GM12878 (cell line): ENCODE measurements at regions not wholly inside any gene's neighbourhood (a gene's known extent, or its start where the extent isn't known, plus 50 kb on each side); places are given as distances from the start of the nearest gene placed in this dataset.

Source experiments
- ATAC-seq: fragments of 200-7000 bp; cut with Tn5 transposase; 3 replicates; pipeline ENCODE4 v1.9.1; 2020; ENCODE audit warnings: mild to moderate bottlenecking, moderate library complexity
- BruUV-seq: library from RNA; stranded (reverse); fragments of 400-500 nt; replicated peaks from 2 replicates; lab custom pipeline; 2021; lab: Mats Ljungman, UMichigan
- CTCF ChIA-PET: fragments of 300-600 bp; sonication (Branson Sonifier 250); formaldehyde crosslinking; extraction: SDS; loops from one replicate; lab custom pipeline; 2021; ENCODE audit warnings: inconsistent platforms; lab: Yijun Ruan, JAX
- POLR2A ChIA-PET: fragments of 350-600 bp; formaldehyde crosslinking; extraction: SDS; loops from one replicate; lab custom pipeline; 2021; ENCODE audit warnings: inconsistent platforms; lab: Charles Lee
- RAD21 ChIA-PET: fragments of 300-600 bp; sonication (Branson Sonifier 250); formaldehyde crosslinking; loops from one replicate; lab custom pipeline; 2023; ENCODE audit warnings: antibody characterized with exemption; ENCODE audit not compliant: unreplicated experiment; lab: Charles Lee
- SMC1A ChIA-PET: fragments of 300-600 bp; sonication (Branson Sonifier 250); formaldehyde crosslinking; loops from one replicate; lab custom pipeline; 2023; ENCODE audit not compliant: unreplicated experiment, uncharacterized antibody; lab: Charles Lee
- DNase-seq: peaks from one replicate; pipeline ENCODE4 v3.0.0-alpha.2; 2011; ENCODE audit warnings: low read depth, low spot score
- FAIRE-seq: peaks from 3 replicates; lab custom pipeline; 2011; peaks lifted over from hg19 to GRCh38; lab: Jason Lieb, UNC
- H2AFZ ChIP-seq: 2 replicates; pipeline ENCODE4 v1.6.0; 2011; ENCODE audit warnings: low read depth, low read length, control low read depth; ENCODE audit not compliant: control insufficient read depth
- H3K27ac ChIP-seq: 2 replicates; pipeline ENCODE4 v1.5.1; 2011; ENCODE audit warnings: control low read depth; ENCODE audit not compliant: control insufficient read depth, insufficient read depth
- H3K27me3 ChIP-seq, 2 experiments: replicated peaks in 1 of 2; 2 replicates each; pipeline versions ENCODE4 v1.6.0 to v1.6.1; 2011; ENCODE audit warnings: low read length in 1 of 2; ENCODE audit not compliant: control insufficient read depth in 2 of 2, insufficient read depth in 2 of 2
- H3K36me3 ChIP-seq, 2 experiments: 2 replicates each; pipeline ENCODE4 v1.5.1; 2011; ENCODE audit warnings: low read length in 1 of 2; ENCODE audit not compliant: control insufficient read depth in 2 of 2, insufficient read depth in 2 of 2
- H3K4me1 ChIP-seq: 2 replicates; pipeline ENCODE4 v1.6.1; 2011; ENCODE audit warnings: mild to moderate bottlenecking, low read length, moderate library complexity, mixed read lengths; ENCODE audit not compliant: control insufficient read depth, insufficient read depth
- H3K4me2 ChIP-seq: 2 replicates; pipeline ENCODE4 v1.6.0; 2011; ENCODE audit warnings: control low read depth; ENCODE audit not compliant: control insufficient read depth, insufficient read depth
- H3K4me3 ChIP-seq: fragments of 200-600 bp; sonication (generic); 2 replicates; pipeline ENCODE4 v1.5.1; 2016
- H3K79me2 ChIP-seq: 2 replicates; pipeline ENCODE4 v1.6.0; 2011; ENCODE audit warnings: low read length; ENCODE audit not compliant: control insufficient read depth, insufficient read depth
- H3K9ac ChIP-seq: 2 replicates; pipeline ENCODE4 v1.8.0; 2011; ENCODE audit warnings: low read length, control low read depth, mixed read lengths; ENCODE audit not compliant: control insufficient read depth, insufficient read depth
- H3K9me3 ChIP-seq: replicated peaks from 3 replicates; pipeline ENCODE4 v1.5.1; 2011; ENCODE audit warnings: mild to moderate bottlenecking, low read length; ENCODE audit not compliant: control insufficient read depth, insufficient read depth
- H4K20me1 ChIP-seq: 2 replicates; pipeline ENCODE4 v1.6.0; 2011; ENCODE audit not compliant: control insufficient read depth, insufficient read depth
- KAT2A ChIP-seq: conservative IDR thresholded peaks from 2 replicates; pipeline ENCODE4 v1.6.1; 2011; ENCODE audit warnings: low read depth, low read length; ENCODE audit not compliant: control insufficient read depth
- NFIC ChIP-seq: IDR thresholded peaks from 2 replicates; pipeline ENCODE4 v1.6.1; 2012; ENCODE audit warnings: low read depth, mild to moderate bottlenecking, inconsistent platforms, low read length, moderate library complexity
- RB1 ChIP-seq: fragments of 450-650 bp; formaldehyde crosslinking; IDR thresholded peaks from 2 replicates; pipeline ENCODE4 v1.6.1; 2017; ENCODE audit warnings: mild to moderate bottlenecking, borderline replicate concordance
- TAF1 ChIP-seq: IDR thresholded peaks from 2 replicates; pipeline ENCODE4 v1.6.1; 2011; ENCODE audit warnings: mild to moderate bottlenecking, low read depth, low read length, borderline replicate concordance
- TCF3 ChIP-seq: IDR thresholded peaks from 2 replicates; pipeline ENCODE4 v1.6.1; 2012; ENCODE audit warnings: low read depth, mild to moderate bottlenecking, low read length, borderline replicate concordance; ENCODE audit not compliant: insufficient read depth
- WRNIP1 ChIP-seq: IDR thresholded peaks from 2 replicates; pipeline ENCODE4 v1.6.1; 2011; ENCODE audit warnings: low read depth, low read length, improper control_type of control experiment, borderline replicate concordance
- ZNF622 ChIP-seq: fragments of 450-650 bp; IDR thresholded peaks from 2 replicates; pipeline ENCODE4 v1.6.1; 2017; ENCODE audit warnings: mild to moderate bottlenecking, inconsistent platforms
- WGBS: methylation state at CpG from one replicate; pipeline ENCODE4 v1.1.6; 2016; ENCODE audit warnings: low lambda C conversion rate; ENCODE audit not compliant: insufficient replicate concordance, insufficient coverage; ENCODE audit errors: missing lambda C conversion rate; 5-methylcytosine and 5-hydroxymethylcytosine counted together
- in situ Hi-C: fragments of 300-500 bp; cut with MboI; formaldehyde crosslinking; loops from 9 replicates; pipeline ENCODE4 v1.14.3; 2018; ENCODE audit warnings: mixed read lengths
- intact Hi-C: fragments of 100-400 bp; cut with micrococcal nuclease; formaldehyde crosslinking; loops from one replicate; pipeline ENCODE4 v1.14.2; 2022; ENCODE audit not compliant: unreplicated experiment
- TF ChIP-seq, protein P1 (sequence below): fragments of 450-650 bp; IDR thresholded peaks from 2 replicates; pipeline ENCODE4 v1.6.1; 2017; ENCODE audit warnings: mild to moderate bottlenecking, low read depth, inconsistent platforms; ENCODE audit not compliant: poor library complexity, severe bottlenecking

DNA sequence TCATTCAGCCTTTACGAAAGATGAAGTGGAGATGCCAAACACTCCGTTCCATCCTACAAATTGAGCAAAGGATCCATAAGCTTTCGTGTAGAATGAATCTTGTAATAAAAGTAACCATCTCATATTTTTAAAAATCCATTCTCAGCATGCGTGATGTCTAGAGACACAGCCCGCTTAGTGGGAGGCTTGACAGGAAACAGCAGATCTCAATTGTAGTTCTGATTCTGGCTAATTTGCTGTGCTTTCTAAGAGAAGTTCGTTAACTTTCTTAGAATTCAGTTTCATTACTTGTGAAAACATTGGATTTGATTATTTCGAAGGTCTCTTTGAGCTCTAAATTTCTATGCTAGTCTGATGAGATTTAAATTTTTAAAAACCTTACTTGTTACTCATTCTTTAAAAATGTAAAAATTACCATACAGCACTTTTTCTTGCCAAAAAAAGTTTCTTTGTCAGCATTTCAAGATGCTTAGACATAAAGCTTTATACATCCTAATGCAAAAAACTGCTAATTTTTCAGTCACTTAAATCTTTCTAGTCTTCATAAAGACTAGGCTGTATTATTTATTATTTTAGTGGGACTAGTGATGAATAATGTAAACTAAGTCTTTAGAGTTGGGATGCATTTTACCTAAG, 66.9 kb upstream of the NEIL3 start:
- Histone ChIP-seq H3K27ac (no peak overlapping the region), H3K79me2 (no peaks in the 10 kb centered on the region), H3K4me3 (no peak overlapping the region), H3K4me1 (no peaks in the 10 kb centered on the region), H3K9ac (no peak overlapping the region), H3K36me3 (no peaks in the 10 kb centered on the region), H3K9me3 (no peaks in the 10 kb centered on the region), H4K20me1 (no peaks in the 10 kb centered on the region), H3K4me2 (no peak overlapping the region), H3K27me3 (no peaks in the 10 kb centered on the region), H2AFZ (no peak overlapping the region)
- DNase-seq (no peak), FAIRE-seq (no peak), ATAC-seq (no peak)
- WGBS, result 37% methylated on average over 7 of the region's 7 CpGs
- ChIA-PET POLR2A (no interaction called here), RAD21 (no interaction called here), SMC1A (no interaction called here), CTCF (no interaction called here)
- no TSS peak for BruUV-seq
- in situ Hi-C loops (no loop called here), intact Hi-C loops (no loop called here)
- no peak for TF ChIP-seq WRNIP1
- TF ChIP-seq TAF1, result no peak
- TF ChIP-seq TCF3, result no peak

GRCh38 chr4:177246641-177247584, 62.8 kb upstream of the NEIL3 start:
- no peak overlapping the region for H2AFZ ChIP-seq
- in situ Hi-C loops (no loop called here), intact Hi-C loops (no loop called here)
- 38% methylated on average over 10 of the region's 10 CpGs for WGBS
- no peak for FAIRE-seq
- H4K20me1 ChIP-seq, result no peaks in the 10 kb centered on the region
- CTCF ChIA-PET, result interaction anchor here (1.0 to 1.3 kb wide), 4 partner anchors 79 to 307 kb away, joined by 3 to 4 read pairs (median 3); no protein-coding TSS in a partner anchor
- no peak overlapping the region for H3K4me2 ChIP-seq
- H3K27me3 ChIP-seq, result no peaks in the 10 kb centered on the region
- RAD21 ChIA-PET, result no interaction called here
- ATAC-seq, result no peak
- H3K9me3 ChIP-seq, result no peaks in the 10 kb centered on the region
- no peak overlapping the region for H3K27ac ChIP-seq
- no peak overlapping the region for H3K4me3 ChIP-seq
- POLR2A ChIA-PET, result no interaction called here
- H3K36me3 ChIP-seq, result no peaks in the 10 kb centered on the region
- BruUV-seq, result no TSS peak
- H3K9ac ChIP-seq, result no peak overlapping the region
- DNase-seq, result no peak
- no peaks in the 10 kb centered on the region for H3K79me2 ChIP-seq
- H3K4me1 ChIP-seq, result no peaks in the 10 kb centered on the region
- SMC1A ChIA-PET, result interaction anchor here (0.6 to 1.5 kb wide), 3 partner anchors 11 to 195 kb away, joined by 3 read pairs; no protein-coding TSS in a partner anchor
- no peak for TF ChIP-seq WRNIP1
- TF ChIP-seq ZNF622, result no peak
- no peak for TF ChIP-seq NFIC
- no peak for TF ChIP-seq KAT2A
- TF ChIP-seq, protein P1, sequence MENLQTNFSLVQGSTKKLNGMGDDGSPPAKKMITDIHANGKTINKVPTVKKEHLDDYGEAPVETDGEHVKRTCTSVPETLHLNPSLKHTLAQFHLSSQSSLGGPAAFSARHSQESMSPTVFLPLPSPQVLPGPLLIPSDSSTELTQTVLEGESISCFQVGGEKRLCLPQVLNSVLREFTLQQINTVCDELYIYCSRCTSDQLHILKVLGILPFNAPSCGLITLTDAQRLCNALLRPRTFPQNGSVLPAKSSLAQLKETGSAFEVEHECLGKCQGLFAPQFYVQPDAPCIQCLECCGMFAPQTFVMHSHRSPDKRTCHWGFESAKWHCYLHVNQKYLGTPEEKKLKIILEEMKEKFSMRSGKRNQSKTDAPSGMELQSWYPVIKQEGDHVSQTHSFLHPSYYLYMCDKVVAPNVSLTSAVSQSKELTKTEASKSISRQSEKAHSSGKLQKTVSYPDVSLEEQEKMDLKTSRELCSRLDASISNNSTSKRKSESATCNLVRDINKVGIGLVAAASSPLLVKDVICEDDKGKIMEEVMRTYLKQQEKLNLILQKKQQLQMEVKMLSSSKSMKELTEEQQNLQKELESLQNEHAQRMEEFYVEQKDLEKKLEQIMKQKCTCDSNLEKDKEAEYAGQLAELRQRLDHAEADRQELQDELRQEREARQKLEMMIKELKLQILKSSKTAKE, result no peak
- TF ChIP-seq RB1, result no peak
